Nephron (organoid): ENCODE measurements at regions not wholly inside any gene's neighbourhood (a gene's known extent, or its start where the extent isn't known, plus 50 kb on each side); places are given as distances from the start of the nearest gene placed in this dataset.
"Not testable (repeated sequence)": the region's sequence is repeated elsewhere in the genome, so short reads cannot be mapped to it uniquely, and the experiment has no call there.

Experiments used
- H3K27ac Mint-ChIP-seq, 3 experiments: 2 replicates each; pipeline ENCODE4 v1.8.0; 2020; ENCODE audit warnings: mixed read lengths in 3 of 3, mild to moderate bottlenecking in 2 of 3, moderate library complexity in 1 of 3
- H3K27me3 Mint-ChIP-seq: 2 replicates; pipeline ENCODE4 v1.8.0; 2021; ENCODE audit warnings: low read depth, mild to moderate bottlenecking, moderate library complexity, mixed read lengths
- H3K36me3 Mint-ChIP-seq: 2 replicates; pipeline ENCODE4 v1.8.0; 2020; ENCODE audit warnings: low read depth, mixed read lengths
- H3K4me1 Mint-ChIP-seq: 2 replicates; pipeline ENCODE4 v1.8.0; 2020; ENCODE audit warnings: mixed read lengths
- H3K4me3 Mint-ChIP-seq, 3 experiments: 2 replicates each; pipeline ENCODE4 v1.8.0; 2020; ENCODE audit warnings: mild to moderate bottlenecking in 3 of 3, mixed read lengths in 3 of 3, moderate library complexity in 2 of 3
- H3K9me3 Mint-ChIP-seq: 2 replicates; pipeline ENCODE4 v1.8.0; 2020; ENCODE audit warnings: mixed read lengths
- CTCF ChIP-seq, 3 experiments: fragments of 200-600 bp; sonication (generic); IDR thresholded peaks; one replicate each; pipeline ENCODE4 v1.5.0; 2021; ENCODE audit warnings: antibody characterized with exemption in 3 of 3; ENCODE audit not compliant: unreplicated experiment in 3 of 3

GRCh38 chr10:63972949-63973827 lies 452.0 kb downstream of the REEP3 start:
- no peak for TF ChIP-seq CTCF (IDR thresholded peaks at IDR 0.05; ENCODE audit: unreplicated experiment in 3 of 3)
- Mint-ChIP-seq H3K27ac (no peak overlapping the region), H3K4me1 (no peaks in the 10 kb centered on the region), H3K4me3 (no peak overlapping the region), H3K9me3 (peaks cover 4% of the 10 kb centered on the region), H3K36me3 (no peaks in the 10 kb centered on the region), H3K27me3 (no peaks in the 10 kb centered on the region)

GRCh38 chr10:63976538-63976937 lies 455.3 kb downstream of the REEP3 start:
- H3K27me3 Mint-ChIP-seq: no peaks in the 10 kb centered on the region
- H3K9me3 Mint-ChIP-seq: peaks cover 11% of the 10 kb centered on the region
- TF ChIP-seq CTCF (IDR thresholded peaks at IDR 0.05; ENCODE audit: unreplicated experiment in 3 of 3): peak; percentile 38 to 56 (median 51)
- no peaks in the 10 kb centered on the region for H3K36me3 Mint-ChIP-seq
- H3K27ac Mint-ChIP-seq: no peak overlapping the region
- no peak overlapping the region for H3K4me3 Mint-ChIP-seq
- H3K4me1 Mint-ChIP-seq: no peaks in the 10 kb centered on the region

- Mint-ChIP-seq H3K36me3 (no peaks in the 10 kb centered on the region), H3K27ac (no peak overlapping the region), H3K27me3 (no peaks in the 10 kb centered on the region), H3K4me3 (no peak overlapping the region), H3K9me3 (peaks cover 14% of the 10 kb centered on the region), H3K4me1 (no peaks in the 10 kb centered on the region)
- peak; percentile 32 to 55 (median 36) for TF ChIP-seq CTCF (IDR thresholded peaks at IDR 0.05; ENCODE audit: unreplicated experiment in 3 of 3)
Observed at GRCh38 chr10:63977329-63977923, 456.2 kb downstream of the REEP3 start.

- not testable (repeated sequence) for H3K4me1 Mint-ChIP-seq, H3K36me3 Mint-ChIP-seq, H3K27ac Mint-ChIP-seq, H3K27me3 Mint-ChIP-seq, H3K4me3 Mint-ChIP-seq
- peaks cover 28% of the 10 kb centered on the region for H3K9me3 Mint-ChIP-seq
Observed at GRCh38 chr10:63980870-63981269, 459.7 kb downstream of the REEP3 start.

- not testable (repeated sequence) for H3K27me3 Mint-ChIP-seq, H3K4me1 Mint-ChIP-seq, H3K27ac Mint-ChIP-seq, H3K36me3 Mint-ChIP-seq, H3K4me3 Mint-ChIP-seq
- peaks cover 49% of the 10 kb centered on the region for H3K9me3 Mint-ChIP-seq
Observed at GRCh38 chr10:63984061-63984460, 462.9 kb downstream of the REEP3 start.

- Mint-ChIP-seq H3K9me3 (peaks cover 44% of the 10 kb centered on the region), H3K4me3 (no peak overlapping the region)
- no peak for TF ChIP-seq CTCF (IDR thresholded peaks at IDR 0.05; ENCODE audit: unreplicated experiment in 3 of 3)
Observed at GRCh38 chr10:63986536-63986935, 465.3 kb downstream of the REEP3 start.

GRCh38 chr10:63987212-63987611 lies 466.0 kb downstream of the REEP3 start:
- no peak overlapping the region for H3K4me3 Mint-ChIP-seq
- H3K27me3 Mint-ChIP-seq: no peaks in the 10 kb centered on the region
- H3K36me3 Mint-ChIP-seq: no peaks in the 10 kb centered on the region
- H3K4me1 Mint-ChIP-seq: no peaks in the 10 kb centered on the region
- TF ChIP-seq CTCF (IDR thresholded peaks at IDR 0.05; ENCODE audit: unreplicated experiment in 3 of 3): no peak
- H3K27ac Mint-ChIP-seq: no peak overlapping the region
- H3K9me3 Mint-ChIP-seq: peaks cover 42% of the 10 kb centered on the region

More at GRCh38 chr10:63986536-63986935, 465.3 kb downstream of the REEP3 start:
- Mint-ChIP-seq H3K27me3 (no peaks in the 10 kb centered on the region), H3K27ac (no peak overlapping the region), H3K4me1 (no peaks in the 10 kb centered on the region), H3K36me3 (no peaks in the 10 kb centered on the region)
